K562 (cell line): ENCODE measurements at regions not wholly inside any gene's neighbourhood (a gene's known extent, or its start where the extent isn't known, plus 50 kb on each side); places are given as distances from the start of the nearest gene placed in this dataset.

Source experiments
- BRF1 ChIP-seq: IDR thresholded peaks from 3 replicates; pipeline ENCODE4 v1.6.1; 2011; ENCODE audit warnings: borderline replicate concordance, mild to moderate bottlenecking; ENCODE audit not compliant: insufficient read length; ENCODE audit errors: extremely low read depth
- ETS2 ChIP-seq: IDR thresholded peaks from 2 replicates; pipeline ENCODE4 v1.6.1; 2016; ENCODE audit warnings: borderline replicate concordance, missing genetic modification characterization, mild to moderate bottlenecking, moderate library complexity, missing compliant biosample characterization; ENCODE audit not compliant: poor library complexity, severe bottlenecking
- FOSL1 ChIP-seq: fragments of 200-800 bp; sonication (Bioruptor generic); conservative IDR thresholded peaks from 2 replicates; pipeline ENCODE4 v1.6.1; 2016; ENCODE audit warnings: missing genetic modification characterization, missing compliant biosample characterization
- GABPB1 ChIP-seq: sonication (generic); formaldehyde crosslinking; IDR thresholded peaks from 2 replicates; pipeline ENCODE4 v1.8.0; 2022; ENCODE audit warnings: mild to moderate bottlenecking, missing genetic modification reagents
- HMG20B ChIP-seq: fragments of 250-450 bp; sonication (Bioruptor Pico); IDR thresholded peaks from 2 replicates; pipeline ENCODE4 v1.5.0; 2021; ENCODE audit warnings: mild to moderate bottlenecking
- ILF3 ChIP-seq: fragments of 450-650 bp; IDR thresholded peaks from 2 replicates; pipeline ENCODE4 v1.6.1; 2018; ENCODE audit warnings: antibody characterized with exemption, mild to moderate bottlenecking, moderate library complexity, borderline replicate concordance
- TAF7 ChIP-seq: fragments of 450-650 bp; IDR thresholded peaks from 2 replicates; pipeline ENCODE4 v1.6.1; 2016; ENCODE audit warnings: missing genetic modification characterization, missing compliant biosample characterization
- YY1 ChIP-seq, 3 experiments: IDR thresholded peaks; 2 replicates each; pipeline ENCODE4 v1.6.1; 2011; ENCODE audit warnings: low read length in 2 of 3, mild to moderate bottlenecking in 2 of 3, moderate library complexity in 2 of 3, borderline replicate concordance in 1 of 3, control low read depth in 1 of 3, low read depth in 1 of 3; ENCODE audit not compliant: insufficient read depth in 3 of 3, insufficient replicate concordance in 2 of 3, control insufficient read depth in 1 of 3, insufficient read length in 1 of 3; ENCODE audit errors: extremely low read depth in 1 of 3
- ZFP36 ChIP-seq: fragments of 150-350 bp; IDR thresholded peaks from 2 replicates; pipeline ENCODE4 v1.6.1; 2018; ENCODE audit warnings: low read length, low read depth; ENCODE audit not compliant: partially characterized antibody
- TF ChIP-seq, protein P1 (sequence below): fragments of 200-800 bp; sonication (Bioruptor generic); IDR thresholded peaks from 2 replicates; pipeline ENCODE4 v1.6.1; 2016; ENCODE audit warnings: missing genetic modification characterization, missing compliant biosample characterization
- TF ChIP-seq, protein P2 (sequence below): fragments of 450-650 bp; IDR thresholded peaks from 2 replicates; pipeline ENCODE4 v1.6.1; 2016; ENCODE audit warnings: antibody characterized with exemption

DNA sequence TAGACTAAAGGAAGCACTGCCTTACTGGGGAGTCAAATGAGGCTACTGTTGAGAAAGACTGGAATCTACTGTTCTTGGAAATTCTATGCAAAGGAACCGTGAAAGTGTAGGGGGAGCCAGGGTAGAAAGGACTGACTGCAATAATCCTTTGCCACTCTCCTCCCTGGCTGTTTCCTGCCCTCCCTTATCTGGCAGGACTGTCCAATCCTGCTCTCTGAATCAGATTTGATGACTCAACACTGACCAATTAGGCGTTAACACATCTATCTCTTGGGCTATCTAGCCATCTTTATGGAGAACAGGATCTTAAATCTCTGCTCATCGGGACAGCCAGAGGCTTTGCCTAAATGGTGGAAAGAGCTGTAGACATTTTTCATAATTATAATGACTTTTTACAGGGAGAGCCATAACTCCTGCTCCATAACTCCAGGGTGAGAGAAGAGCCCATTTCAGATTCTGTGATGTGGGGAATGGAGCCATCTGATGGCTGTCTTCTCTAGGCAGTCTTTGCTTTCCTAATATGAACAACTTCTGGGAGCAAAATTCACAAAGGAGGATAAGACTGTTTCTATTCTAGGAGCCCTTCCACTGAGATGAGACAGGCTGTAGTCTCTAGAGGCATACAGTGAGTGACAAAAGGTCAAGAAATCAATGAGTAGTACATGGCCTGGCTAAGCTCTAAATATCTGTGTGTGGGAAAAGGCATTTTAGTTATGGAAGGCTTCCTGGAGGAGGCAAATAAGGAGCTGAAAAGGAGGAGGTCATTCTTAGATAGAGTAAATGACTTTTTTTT lies 68.9 kb upstream of the CISTR start (continued):
- TF ChIP-seq GABPB1 (CRISPR knock-in tag): no peak
- TF ChIP-seq BRF1: no peak
- no peak for TF ChIP-seq HMG20B
- peak; percentile 63 for TF ChIP-seq FOSL1
- no peak for TF ChIP-seq ETS2
- no peak for TF ChIP-seq ILF3
- TF ChIP-seq ZFP36: peak; percentile 21
- TF ChIP-seq, protein P1, sequence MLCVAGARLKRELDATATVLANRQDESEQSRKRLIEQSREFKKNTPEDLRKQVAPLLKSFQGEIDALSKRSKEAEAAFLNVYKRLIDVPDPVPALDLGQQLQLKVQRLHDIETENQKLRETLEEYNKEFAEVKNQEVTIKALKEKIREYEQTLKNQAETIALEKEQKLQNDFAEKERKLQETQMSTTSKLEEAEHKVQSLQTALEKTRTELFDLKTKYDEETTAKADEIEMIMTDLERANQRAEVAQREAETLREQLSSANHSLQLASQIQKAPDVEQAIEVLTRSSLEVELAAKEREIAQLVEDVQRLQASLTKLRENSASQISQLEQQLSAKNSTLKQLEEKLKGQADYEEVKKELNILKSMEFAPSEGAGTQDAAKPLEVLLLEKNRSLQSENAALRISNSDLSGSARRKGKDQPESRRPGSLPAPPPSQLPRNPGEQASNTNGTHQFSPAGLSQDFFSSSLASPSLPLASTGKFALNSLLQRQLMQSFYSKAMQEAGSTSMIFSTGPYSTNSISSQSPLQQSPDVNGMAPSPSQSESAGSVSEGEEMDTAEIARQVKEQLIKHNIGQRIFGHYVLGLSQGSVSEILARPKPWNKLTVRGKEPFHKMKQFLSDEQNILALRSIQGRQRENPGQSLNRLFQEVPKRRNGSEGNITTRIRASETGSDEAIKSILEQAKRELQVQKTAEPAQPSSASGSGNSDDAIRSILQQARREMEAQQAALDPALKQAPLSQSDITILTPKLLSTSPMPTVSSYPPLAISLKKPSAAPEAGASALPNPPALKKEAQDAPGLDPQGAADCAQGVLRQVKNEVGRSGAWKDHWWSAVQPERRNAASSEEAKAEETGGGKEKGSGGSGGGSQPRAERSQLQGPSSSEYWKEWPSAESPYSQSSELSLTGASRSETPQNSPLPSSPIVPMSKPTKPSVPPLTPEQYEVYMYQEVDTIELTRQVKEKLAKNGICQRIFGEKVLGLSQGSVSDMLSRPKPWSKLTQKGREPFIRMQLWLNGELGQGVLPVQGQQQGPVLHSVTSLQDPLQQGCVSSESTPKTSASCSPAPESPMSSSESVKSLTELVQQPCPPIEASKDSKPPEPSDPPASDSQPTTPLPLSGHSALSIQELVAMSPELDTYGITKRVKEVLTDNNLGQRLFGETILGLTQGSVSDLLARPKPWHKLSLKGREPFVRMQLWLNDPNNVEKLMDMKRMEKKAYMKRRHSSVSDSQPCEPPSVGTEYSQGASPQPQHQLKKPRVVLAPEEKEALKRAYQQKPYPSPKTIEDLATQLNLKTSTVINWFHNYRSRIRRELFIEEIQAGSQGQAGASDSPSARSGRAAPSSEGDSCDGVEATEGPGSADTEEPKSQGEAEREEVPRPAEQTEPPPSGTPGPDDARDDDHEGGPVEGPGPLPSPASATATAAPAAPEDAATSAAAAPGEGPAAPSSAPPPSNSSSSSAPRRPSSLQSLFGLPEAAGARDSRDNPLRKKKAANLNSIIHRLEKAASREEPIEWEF (CRISPR knock-in tag): no peak
- TF ChIP-seq, protein P2, sequence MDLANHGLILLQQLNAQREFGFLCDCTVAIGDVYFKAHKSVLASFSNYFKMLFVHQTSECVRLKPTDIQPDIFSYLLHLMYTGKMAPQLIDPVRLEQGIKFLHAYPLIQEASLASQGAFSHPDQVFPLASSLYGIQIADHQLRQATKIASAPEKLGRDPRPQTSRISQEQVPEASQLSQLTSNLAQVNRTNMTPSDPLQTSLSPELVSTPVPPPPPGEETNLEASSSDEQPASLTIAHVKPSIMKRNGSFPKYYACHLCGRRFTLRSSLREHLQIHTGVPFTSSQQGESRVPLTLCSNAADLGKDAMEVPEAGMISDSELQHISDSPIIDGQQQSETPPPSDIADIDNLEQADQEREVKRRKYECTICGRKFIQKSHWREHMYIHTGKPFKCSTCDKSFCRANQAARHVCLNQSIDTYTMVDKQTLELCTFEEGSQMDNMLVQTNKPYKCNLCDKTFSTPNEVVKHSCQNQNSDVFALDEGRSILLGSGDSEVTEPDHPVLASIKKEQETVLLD: no peak
- no peak for TF ChIP-seq TAF7 (tag)
- no peak for TF ChIP-seq YY1 (IDR thresholded peaks at IDR 0.05; ENCODE audit: borderline replicate concordance in 1 of 3, control insufficient read depth in 1 of 3, extremely low read depth in 1 of 3, insufficient read depth in 3 of 3, insufficient read length in 1 of 3, insufficient replicate concordance in 2 of 3, low read depth in 1 of 3, low read length in 2 of 3)
- TF ChIP-seq, all 486 proteins: peak for 4
